Brain microvascular endothelial cell (primary cell): ENCODE measurements at regions not wholly inside any gene's neighbourhood (a gene's known extent, or its start where the extent isn't known, plus 50 kb on each side); places are given as distances from the start of the nearest gene placed in this dataset.

Source experiments
- DNase-seq: peaks from one replicate; pipeline ENCODE4 v3.0.0-alpha.2; 2020
- H3K27ac ChIP-seq: fragments of 250-450 bp; sonication (Bioruptor Pico); 2 replicates; pipeline ENCODE4 v1.5.1; 2020; ENCODE audit warnings: mild to moderate bottlenecking, moderate library complexity
- H3K27me3 ChIP-seq: fragments of 250-450 bp; sonication (Bioruptor Pico); replicated peaks from 2 replicates; pipeline ENCODE4 v1.5.1; 2020; ENCODE audit warnings: mild to moderate bottlenecking
- H3K36me3 ChIP-seq: fragments of 250-450 bp; sonication (Bioruptor Pico); replicated peaks from 2 replicates; pipeline ENCODE4 v1.5.1; 2020; ENCODE audit warnings: mild to moderate bottlenecking
- H3K4me3 ChIP-seq: 2 replicates; pipeline ENCODE4 v1.5.1; 2011; ENCODE audit warnings: low read depth, mild to moderate bottlenecking, control low read depth, low read length, moderate library complexity
- CTCF ChIP-seq: IDR thresholded peaks from 2 replicates; pipeline ENCODE4 v1.5.1; 2011; ENCODE audit warnings: low read depth, mild to moderate bottlenecking, moderate library complexity, low read length, control low read depth, inconsistent platforms; ENCODE audit errors: missing control alignments
- in situ Hi-C: cut with HindIII; loops from 2 replicates; pipeline ENCODE4 v1.10.0; 2017; ENCODE audit warnings: low sequenced_read_pairs, low pct_ligation_motif_present

- Histone ChIP-seq H3K36me3 (no peaks in the 10 kb centered on the region), H3K27ac (no peak overlapping the region), H3K4me3 (no peak overlapping the region), H3K27me3 (no peaks in the 10 kb centered on the region)
- TF ChIP-seq CTCF = no peak
- in situ Hi-C loops = no loop called here
- no peak for DNase-seq
Observed at GRCh38 chr1:209430821-209431259, 152.7 kb upstream of the CAMK1G start.

GRCh38 chr1:209431402-209431801 is 152.1 kb upstream of the CAMK1G start:
- H3K27ac ChIP-seq = no peak overlapping the region
- in situ Hi-C loops = no loop called here

GRCh38 chr1:209431813-209432442 is 151.6 kb upstream of the CAMK1G start:
- Histone ChIP-seq H3K4me3 (no peak overlapping the region), H3K27me3 (no peaks in the 10 kb centered on the region), H3K27ac (no peak overlapping the region), H3K36me3 (no peaks in the 10 kb centered on the region)
- TF ChIP-seq CTCF = no peak
- no peak for DNase-seq
- in situ Hi-C loops = no loop called here

More at GRCh38 chr1:209431402-209431801, 152.1 kb upstream of the CAMK1G start:
- TF ChIP-seq CTCF = no peak
- no peaks in the 10 kb centered on the region for H3K36me3 ChIP-seq
- no peaks in the 10 kb centered on the region for H3K27me3 ChIP-seq
- no peak overlapping the region for H3K4me3 ChIP-seq
- no peak for DNase-seq

GRCh38 chr1:209432443-209432825 is 151.1 kb upstream of the CAMK1G start:
- DNase-seq = no peak
- in situ Hi-C loops = no loop called here
- TF ChIP-seq CTCF = no peak
- Histone ChIP-seq H3K4me3 (no peak overlapping the region), H3K27ac (no peak overlapping the region), H3K27me3 (no peaks in the 10 kb centered on the region), H3K36me3 (no peaks in the 10 kb centered on the region)

- H3K27me3 ChIP-seq = no peaks in the 10 kb centered on the region
- H3K27ac ChIP-seq = no peak overlapping the region
- no peak overlapping the region for H3K4me3 ChIP-seq
- in situ Hi-C loops = no loop called here
- DNase-seq = no peak
- H3K36me3 ChIP-seq = no peaks in the 10 kb centered on the region
- no peak for TF ChIP-seq CTCF
Observed at GRCh38 chr1:209433649-209434031, 149.9 kb upstream of the CAMK1G start.

GRCh38 chr1:209434066-209434465 is 149.4 kb upstream of the CAMK1G start:
- no peak overlapping the region for H3K4me3 ChIP-seq
- no peak overlapping the region for H3K27ac ChIP-seq
- no peaks in the 10 kb centered on the region for H3K27me3 ChIP-seq
- TF ChIP-seq CTCF = no peak
- DNase-seq = no peak
- in situ Hi-C loops = no loop called here
- no peaks in the 10 kb centered on the region for H3K36me3 ChIP-seq
